ENCODE measurements at regions not wholly inside any gene's neighbourhood (a gene's known extent, or its start where the extent isn't known, plus 50 kb on each side); places are given as distances from the start of the nearest gene placed in this dataset.

DNA sequence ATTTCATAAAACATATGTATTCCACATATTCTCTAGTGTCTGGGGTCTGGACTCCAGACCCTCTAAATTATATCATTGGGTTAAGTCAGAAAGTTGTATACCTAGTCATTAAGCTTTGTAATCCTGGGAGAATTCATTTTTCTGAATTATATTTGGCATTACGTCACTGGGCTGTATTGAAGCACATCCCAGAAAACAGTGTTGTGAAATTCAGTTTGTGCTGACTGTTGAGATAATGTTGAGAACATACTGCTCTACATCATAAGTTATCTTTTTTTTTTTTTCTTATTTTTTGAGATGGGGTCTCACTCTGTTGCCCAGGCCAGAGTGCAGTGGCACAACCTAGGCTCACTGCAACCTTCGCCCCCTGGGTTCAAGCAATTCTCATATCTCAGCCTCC is 153.1 kb upstream of the STT3B start:
- H3K4me3 ChIP-seq, result no peak overlapping the region
- peaks cover 17% of the 10 kb centered on the region for H3K4me1 ChIP-seq
- no peaks in the 10 kb centered on the region for H3K9me3 ChIP-seq
- ATAC-seq (no peak), DNase-seq (ENCODE audit: low read depth in 1 of 2, low spot score in 1 of 2) (no peak), FAIRE-seq (no peak)
- H3K4me2 ChIP-seq, result no peak overlapping the region
- POLR2A ChIA-PET, result no interaction called here
- CTCF ChIA-PET, result no interaction called here
- no peak for TF ChIP-seq FOSB (CRISPR knock-in tag; IDR thresholded peaks at IDR 0.05)
- TF ChIP-seq SMC3 (IDR thresholded peaks at IDR 0.05), result no peak
- no peak for TF ChIP-seq MAZ (IDR thresholded peaks at IDR 0.05; ENCODE audit: borderline replicate concordance, low read depth, low read length)
- TF ChIP-seq CBX2 (IDR thresholded peaks at IDR 0.05; ENCODE audit: borderline replicate concordance, low read depth), result no peak
- TF ChIP-seq RAD21 (conservative IDR thresholded peaks at IDR 0.05 in 1 of 2, IDR thresholded peaks at IDR 0.05 in 1 of 2), result no peak
- TF ChIP-seq, protein P1, sequence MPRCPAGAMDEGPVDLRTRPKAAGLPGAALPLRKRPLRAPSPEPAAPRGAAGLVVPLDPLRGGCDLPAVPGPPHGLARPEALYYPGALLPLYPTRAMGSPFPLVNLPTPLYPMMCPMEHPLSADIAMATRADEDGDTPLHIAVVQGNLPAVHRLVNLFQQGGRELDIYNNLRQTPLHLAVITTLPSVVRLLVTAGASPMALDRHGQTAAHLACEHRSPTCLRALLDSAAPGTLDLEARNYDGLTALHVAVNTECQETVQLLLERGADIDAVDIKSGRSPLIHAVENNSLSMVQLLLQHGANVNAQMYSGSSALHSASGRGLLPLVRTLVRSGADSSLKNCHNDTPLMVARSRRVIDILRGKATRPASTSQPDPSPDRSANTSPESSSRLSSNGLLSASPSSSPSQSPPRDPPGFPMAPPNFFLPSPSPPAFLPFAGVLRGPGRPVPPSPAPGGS (IDR thresholded peaks at IDR 0.05), result no peak
- no peak for TF ChIP-seq EP300 (IDR thresholded peaks at IDR 0.05)
- WGBS (ENCODE audit: missing lambda C conversion rate), result 79% methylated on average over 2 of the region's 2 CpGs
- H3K27ac ChIP-seq, result no peak overlapping the region

DNA sequence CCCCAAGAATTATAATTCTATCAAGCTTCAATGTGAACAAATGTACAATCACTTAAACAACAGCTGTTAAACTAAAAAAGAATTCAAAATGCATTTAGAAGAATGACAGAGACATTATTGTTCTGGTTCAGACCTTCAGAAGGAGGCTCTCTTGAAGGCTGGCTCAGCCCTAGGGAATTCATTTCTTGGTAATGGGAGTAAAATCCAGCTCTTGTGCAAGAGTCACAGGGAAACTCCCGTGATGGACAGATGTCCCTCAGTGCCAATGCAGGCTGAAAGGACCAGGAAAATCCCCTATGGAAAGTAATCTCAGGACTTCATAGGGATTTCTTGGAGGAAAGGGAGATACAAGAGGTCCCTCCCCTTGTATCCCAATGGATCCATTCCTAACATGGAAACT is 149.9 kb upstream of the STT3B start:
- POLR2A ChIA-PET, result no interaction called here
- CTCF ChIA-PET, result interaction anchor here (1.1 to 1.2 kb wide), 2 partner anchors 9 to 12 kb away, joined by 3 to 5 read pairs; no protein-coding TSS in a partner anchor
- WGBS (ENCODE audit: missing lambda C conversion rate), result 11% methylated on average over 1 of the region's 1 CpG
- TF ChIP-seq, protein P2, sequence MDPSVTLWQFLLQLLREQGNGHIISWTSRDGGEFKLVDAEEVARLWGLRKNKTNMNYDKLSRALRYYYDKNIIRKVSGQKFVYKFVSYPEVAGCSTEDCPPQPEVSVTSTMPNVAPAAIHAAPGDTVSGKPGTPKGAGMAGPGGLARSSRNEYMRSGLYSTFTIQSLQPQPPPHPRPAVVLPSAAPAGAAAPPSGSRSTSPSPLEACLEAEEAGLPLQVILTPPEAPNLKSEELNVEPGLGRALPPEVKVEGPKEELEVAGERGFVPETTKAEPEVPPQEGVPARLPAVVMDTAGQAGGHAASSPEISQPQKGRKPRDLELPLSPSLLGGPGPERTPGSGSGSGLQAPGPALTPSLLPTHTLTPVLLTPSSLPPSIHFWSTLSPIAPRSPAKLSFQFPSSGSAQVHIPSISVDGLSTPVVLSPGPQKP (IDR thresholded peaks at IDR 0.05; ENCODE audit: low read depth, low read length), result no peak
- TF ChIP-seq, protein P3, sequence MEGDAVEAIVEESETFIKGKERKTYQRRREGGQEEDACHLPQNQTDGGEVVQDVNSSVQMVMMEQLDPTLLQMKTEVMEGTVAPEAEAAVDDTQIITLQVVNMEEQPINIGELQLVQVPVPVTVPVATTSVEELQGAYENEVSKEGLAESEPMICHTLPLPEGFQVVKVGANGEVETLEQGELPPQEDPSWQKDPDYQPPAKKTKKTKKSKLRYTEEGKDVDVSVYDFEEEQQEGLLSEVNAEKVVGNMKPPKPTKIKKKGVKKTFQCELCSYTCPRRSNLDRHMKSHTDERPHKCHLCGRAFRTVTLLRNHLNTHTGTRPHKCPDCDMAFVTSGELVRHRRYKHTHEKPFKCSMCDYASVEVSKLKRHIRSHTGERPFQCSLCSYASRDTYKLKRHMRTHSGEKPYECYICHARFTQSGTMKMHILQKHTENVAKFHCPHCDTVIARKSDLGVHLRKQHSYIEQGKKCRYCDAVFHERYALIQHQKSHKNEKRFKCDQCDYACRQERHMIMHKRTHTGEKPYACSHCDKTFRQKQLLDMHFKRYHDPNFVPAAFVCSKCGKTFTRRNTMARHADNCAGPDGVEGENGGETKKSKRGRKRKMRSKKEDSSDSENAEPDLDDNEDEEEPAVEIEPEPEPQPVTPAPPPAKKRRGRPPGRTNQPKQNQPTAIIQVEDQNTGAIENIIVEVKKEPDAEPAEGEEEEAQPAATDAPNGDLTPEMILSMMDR (IDR thresholded peaks at IDR 0.05), result no peak
- TF ChIP-seq RARB (CRISPR knock-in tag; IDR thresholded peaks at IDR 0.05) (no peak), ESRRA (IDR thresholded peaks at IDR 0.05; ENCODE audit: borderline replicate concordance, low read length) (no peak), BHLHE40 (IDR thresholded peaks at IDR 0.05; ENCODE audit: low read depth, low read length) (no peak), CBX2 (IDR thresholded peaks at IDR 0.05; ENCODE audit: borderline replicate concordance, low read depth) (no peak), RCOR1 (IDR thresholded peaks at IDR 0.05; ENCODE audit: low read depth, low read length) (no peak), RAD21 (conservative IDR thresholded peaks at IDR 0.05 in 1 of 2, IDR thresholded peaks at IDR 0.05 in 1 of 2) (no peak), FOSL2 (IDR thresholded peaks at IDR 0.05) (no peak), FOSL2 (CRISPR knock-in tag; IDR thresholded peaks at IDR 0.05) (no peak), POLR2A (IDR thresholded peaks at IDR 0.05; ENCODE audit: low read length) (no peak), EP300 (IDR thresholded peaks at IDR 0.05) (no peak), JUNB (IDR thresholded peaks at IDR 0.05) (no peak), POLR2AphosphoS2 (conservative IDR thresholded peaks at IDR 0.05; ENCODE audit: low read length) (no peak), TFCP2L1 (CRISPR knock-in tag; IDR thresholded peaks at IDR 0.05) (no peak), RNF2 (IDR thresholded peaks at IDR 0.05; ENCODE audit: borderline replicate concordance, low read depth) (no peak), FOXS1 (CRISPR knock-in tag; IDR thresholded peaks at IDR 0.05) (no peak)
- TF ChIP-seq, protein P4, sequence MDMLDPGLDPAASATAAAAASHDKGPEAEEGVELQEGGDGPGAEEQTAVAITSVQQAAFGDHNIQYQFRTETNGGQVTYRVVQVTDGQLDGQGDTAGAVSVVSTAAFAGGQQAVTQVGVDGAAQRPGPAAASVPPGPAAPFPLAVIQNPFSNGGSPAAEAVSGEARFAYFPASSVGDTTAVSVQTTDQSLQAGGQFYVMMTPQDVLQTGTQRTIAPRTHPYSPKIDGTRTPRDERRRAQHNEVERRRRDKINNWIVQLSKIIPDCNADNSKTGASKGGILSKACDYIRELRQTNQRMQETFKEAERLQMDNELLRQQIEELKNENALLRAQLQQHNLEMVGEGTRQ (IDR thresholded peaks at IDR 0.05), result no peak
- TF ChIP-seq, protein P5, sequence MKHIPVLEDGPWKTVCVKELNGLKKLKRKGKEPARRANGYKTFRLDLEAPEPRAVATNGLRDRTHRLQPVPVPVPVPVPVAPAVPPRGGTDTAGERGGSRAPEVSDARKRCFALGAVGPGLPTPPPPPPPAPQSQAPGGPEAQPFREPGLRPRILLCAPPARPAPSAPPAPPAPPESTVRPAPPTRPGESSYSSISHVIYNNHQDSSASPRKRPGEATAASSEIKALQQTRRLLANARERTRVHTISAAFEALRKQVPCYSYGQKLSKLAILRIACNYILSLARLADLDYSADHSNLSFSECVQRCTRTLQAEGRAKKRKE (CRISPR knock-in tag; IDR thresholded peaks at IDR 0.05; ENCODE audit: low read depth), result no peak
- DNase-seq (ENCODE audit: low read depth in 1 of 2, low spot score in 1 of 2) (no peak), FAIRE-seq (no peak), ATAC-seq (no peak)
- no peak overlapping the region for H3K4me3 ChIP-seq
- no peak overlapping the region for H3K4me2 ChIP-seq
- peaks cover 2% of the 10 kb centered on the region; the same call in 1 of the 3 replicates for H3K4me1 ChIP-seq
- H3K9me3 ChIP-seq, result no peaks in the 10 kb centered on the region
- no peak overlapping the region for H3K27ac ChIP-seq

Data from A549 (cell line).